Ovary (tissue), 3 donors: ENCODE measurements at regions not wholly inside any gene's neighbourhood (a gene's known extent, or its start where the extent isn't known, plus 50 kb on each side); places are given as distances from the start of the nearest gene placed in this dataset.

ENCODE experiments used
- CTCF ChIP-seq, 3 donors: fragments of 450-650 bp in 2 of 3; fragments of 200-600 bp in 1 of 3; IDR thresholded peaks; one replicate each; pipeline versions ENCODE4 v1.5.1 to v1.8.0; 2016 to 2022; ENCODE audit warnings: antibody characterized with exemption in 3 of 3, mild to moderate bottlenecking in 1 of 3
- EP300 ChIP-seq: sonication (generic); formaldehyde crosslinking; IDR thresholded peaks from one replicate; pipeline ENCODE4 v1.6.1; 2017; ENCODE audit warnings: antibody characterized with exemption
- POLR2A ChIP-seq: fragments of 450-650 bp; IDR thresholded peaks from one replicate; pipeline ENCODE4 v1.6.1; 2017; ENCODE audit warnings: antibody characterized with exemption, mild to moderate bottlenecking, moderate library complexity
- donor health status: DM: no; HTN: no; CAD: no.

GRCh38 chrX:56397636-56398035, 165.5 kb downstream of the KLF8 start:
- no peak for TF ChIP-seq CTCF (IDR thresholded peaks at IDR 0.05)
- TF ChIP-seq EP300, result no peak
- no peak for TF ChIP-seq POLR2A
